ENCODE measurements at regions not wholly inside any gene's neighbourhood (a gene's known extent, or its start where the extent isn't known, plus 50 kb on each side); places are given as distances from the start of the nearest gene placed in this dataset.

DNA sequence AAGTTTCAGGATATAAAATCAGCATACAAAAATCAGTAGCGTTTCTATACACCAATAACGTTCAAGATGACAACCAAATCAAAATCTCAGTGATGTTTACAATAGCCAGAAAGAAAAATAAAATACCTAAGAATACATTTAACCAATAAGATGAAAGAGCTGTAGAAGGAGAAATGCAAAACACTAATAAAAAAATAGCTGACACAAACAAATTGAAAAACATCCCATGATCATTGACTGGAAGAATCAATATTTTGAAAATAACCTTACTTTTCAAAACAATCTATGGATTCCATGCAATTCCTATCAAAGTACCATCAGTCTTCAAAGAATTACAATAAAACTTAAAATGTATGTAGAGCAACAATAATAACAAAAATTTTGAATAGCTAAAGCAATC is 1096.3 kb downstream of the FAT4 start:
- TF ChIP-seq, protein P1, sequence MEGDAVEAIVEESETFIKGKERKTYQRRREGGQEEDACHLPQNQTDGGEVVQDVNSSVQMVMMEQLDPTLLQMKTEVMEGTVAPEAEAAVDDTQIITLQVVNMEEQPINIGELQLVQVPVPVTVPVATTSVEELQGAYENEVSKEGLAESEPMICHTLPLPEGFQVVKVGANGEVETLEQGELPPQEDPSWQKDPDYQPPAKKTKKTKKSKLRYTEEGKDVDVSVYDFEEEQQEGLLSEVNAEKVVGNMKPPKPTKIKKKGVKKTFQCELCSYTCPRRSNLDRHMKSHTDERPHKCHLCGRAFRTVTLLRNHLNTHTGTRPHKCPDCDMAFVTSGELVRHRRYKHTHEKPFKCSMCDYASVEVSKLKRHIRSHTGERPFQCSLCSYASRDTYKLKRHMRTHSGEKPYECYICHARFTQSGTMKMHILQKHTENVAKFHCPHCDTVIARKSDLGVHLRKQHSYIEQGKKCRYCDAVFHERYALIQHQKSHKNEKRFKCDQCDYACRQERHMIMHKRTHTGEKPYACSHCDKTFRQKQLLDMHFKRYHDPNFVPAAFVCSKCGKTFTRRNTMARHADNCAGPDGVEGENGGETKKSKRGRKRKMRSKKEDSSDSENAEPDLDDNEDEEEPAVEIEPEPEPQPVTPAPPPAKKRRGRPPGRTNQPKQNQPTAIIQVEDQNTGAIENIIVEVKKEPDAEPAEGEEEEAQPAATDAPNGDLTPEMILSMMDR (IDR thresholded peaks at IDR 0.05; ENCODE audit: borderline replicate concordance, extremely low read depth, low read length, poor library complexity, severe bottlenecking): no peak
- TF ChIP-seq EZH2 (IDR thresholded peaks at IDR 0.05; ENCODE audit: borderline replicate concordance, low read depth, low read length, severe bottlenecking): no peak
